ENCODE measurements at regions not wholly inside any gene's neighbourhood (a gene's known extent, or its start where the extent isn't known, plus 50 kb on each side); places are given as distances from the start of the nearest gene placed in this dataset.

DNA sequence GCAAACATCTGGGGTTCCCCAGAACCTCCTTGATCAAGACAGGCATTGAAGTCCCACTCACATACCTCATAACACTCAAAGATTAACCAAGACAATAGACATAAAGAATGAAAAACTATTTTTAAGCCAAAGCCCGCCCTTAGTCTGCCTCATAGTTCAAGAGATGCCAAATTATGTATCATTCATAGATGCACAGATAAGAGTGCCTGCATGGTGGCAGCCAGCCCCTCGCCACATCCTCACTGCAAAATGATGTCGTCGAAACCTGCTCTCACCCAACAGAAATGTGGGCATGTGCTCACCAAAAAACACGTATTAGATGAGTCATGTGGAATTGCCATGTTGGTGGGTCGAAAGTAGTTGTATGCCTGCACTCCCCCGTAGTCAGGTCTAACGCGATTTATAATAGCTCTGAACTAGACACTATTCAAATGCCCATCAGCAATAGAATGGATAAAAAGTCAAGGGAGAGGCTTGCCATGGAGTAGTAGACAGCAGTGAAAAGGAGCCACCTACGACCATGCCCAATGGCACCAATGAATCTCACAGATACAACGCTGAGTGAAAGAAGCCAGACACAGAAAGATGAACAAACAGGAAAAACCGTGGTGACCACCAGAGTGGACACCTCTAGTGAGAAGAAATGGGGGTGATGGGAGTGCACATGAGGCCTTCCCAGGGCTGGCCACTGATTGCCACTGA is 64.8 kb downstream of the C16orf95 start:
- DNase-seq (ENCODE audit: low read depth), result no peak
